Left ventricle myocardium inferior (tissue), 1 donor: ENCODE measurements at regions not wholly inside any gene's neighbourhood (a gene's known extent, or its start where the extent isn't known, plus 50 kb on each side); places are given as distances from the start of the nearest gene placed in this dataset.

Experiments used
- DNase-seq: peaks from one replicate; pipeline ENCODE4 v3.0.0-alpha.2; 2020
- H3K27ac ChIP-seq: fragments of 200-600 bp; replicated peaks from 2 replicates; pipeline ENCODE4 v1.8.0; 2021
- H3K27me3 ChIP-seq: fragments of 200-600 bp; 2 replicates; pipeline ENCODE4 v1.8.0; 2021; ENCODE audit warnings: low read depth
- H3K36me3 ChIP-seq: fragments of 200-600 bp; 2 replicates; pipeline ENCODE4 v1.8.0; 2021
- H3K4me1 ChIP-seq: fragments of 200-600 bp; 2 replicates; pipeline ENCODE4 v1.8.0; 2021
- H3K4me3 ChIP-seq: fragments of 200-600 bp; 2 replicates; pipeline ENCODE4 v1.8.0; 2021; ENCODE audit warnings: mild to moderate bottlenecking, moderate library complexity
- H3K9me3 ChIP-seq: fragments of 200-600 bp; replicated peaks from 2 replicates; pipeline ENCODE4 v1.8.0; 2021
- CTCF ChIP-seq: fragments of 200-600 bp; IDR thresholded peaks from 2 replicates; pipeline ENCODE4 v1.8.0; 2021; ENCODE audit warnings: antibody characterized with exemption, mild to moderate bottlenecking, borderline replicate concordance
- intact Hi-C: fragments of 100-400 bp; cut with micrococcal nuclease; formaldehyde crosslinking; loops from one replicate; pipeline ENCODE4 v1.11.0; 2022
- donor health status: DM: no; HTN: yes; CAD: no; lungs with severe emphysema.

GRCh38 chr10:125495386-125495785, 187.6 kb downstream of the TEX36 start:
- TF ChIP-seq CTCF: no peak
- H3K27me3 ChIP-seq: peaks cover 60% of the 10 kb centered on the region
- no peak overlapping the region for H3K4me3 ChIP-seq
- H3K36me3 ChIP-seq: no peaks in the 10 kb centered on the region
- H3K27ac ChIP-seq: no peak overlapping the region
- intact Hi-C loops: no loop called here
- H3K9me3 ChIP-seq: no peaks in the 10 kb centered on the region
- DNase-seq: no peak
- no peaks in the 10 kb centered on the region for H3K4me1 ChIP-seq

- Histone ChIP-seq H3K4me3 (no peak overlapping the region), H3K27ac (no peak overlapping the region), H3K9me3 (no peaks in the 10 kb centered on the region), H3K27me3 (peaks cover 61% of the 10 kb centered on the region), H3K36me3 (no peaks in the 10 kb centered on the region), H3K4me1 (no peaks in the 10 kb centered on the region)
- DNase-seq: no peak
- TF ChIP-seq CTCF: no peak
- intact Hi-C loops: no loop called here
Observed at GRCh38 chr10:125494651-125495239, 188.2 kb downstream of the TEX36 start.

GRCh38 chr10:125491381-125491780, 191.6 kb downstream of the TEX36 start:
- TF ChIP-seq CTCF: no peak
- peaks cover 54% of the 10 kb centered on the region for H3K27me3 ChIP-seq

GRCh38 chr10:125489731-125490130, 193.2 kb downstream of the TEX36 start:
- Histone ChIP-seq H3K4me3 (no peak overlapping the region), H3K36me3 (no peaks in the 10 kb centered on the region), H3K27ac (no peak overlapping the region), H3K9me3 (no peaks in the 10 kb centered on the region), H3K27me3 (peaks cover 60% of the 10 kb centered on the region), H3K4me1 (no peaks in the 10 kb centered on the region)
- intact Hi-C loops: no loop called here
- no peak for DNase-seq
- TF ChIP-seq CTCF: no peak

More at GRCh38 chr10:125491381-125491780, 191.6 kb downstream of the TEX36 start:
- intact Hi-C loops: no loop called here
- no peak overlapping the region for H3K4me3 ChIP-seq
- H3K4me1 ChIP-seq: no peaks in the 10 kb centered on the region
- H3K27ac ChIP-seq: no peak overlapping the region
- no peak for DNase-seq
- H3K9me3 ChIP-seq: no peaks in the 10 kb centered on the region
- no peaks in the 10 kb centered on the region for H3K36me3 ChIP-seq

GRCh38 chr10:125485665-125486064, 197.3 kb downstream of the TEX36 start:
- no peaks in the 10 kb centered on the region for H3K9me3 ChIP-seq
- H3K4me1 ChIP-seq: no peaks in the 10 kb centered on the region
- H3K27ac ChIP-seq: no peak overlapping the region
- no peak for DNase-seq
- H3K4me3 ChIP-seq: no peak overlapping the region
- TF ChIP-seq CTCF: no peak
- H3K36me3 ChIP-seq: no peaks in the 10 kb centered on the region
- H3K27me3 ChIP-seq: peaks cover 66% of the 10 kb centered on the region
- intact Hi-C loops: no loop called here
